SK-N-SH (cell line): ENCODE measurements at regions not wholly inside any gene's neighbourhood (a gene's known extent, or its start where the extent isn't known, plus 50 kb on each side); places are given as distances from the start of the nearest gene placed in this dataset.

ENCODE experiments used
- CTCF ChIA-PET: fragments of 300-600, 350-600 bp; formaldehyde crosslinking; extraction: SDS; loops from one replicate; lab custom pipeline; 2021; lab: Yijun Ruan, JAX
- POLR2A ChIA-PET: fragments of 350-600 bp; sonication (Branson Sonifier 250); formaldehyde crosslinking; extraction: SDS; loops from one replicate; lab custom pipeline; 2020; ENCODE audit warnings: antibody characterized with exemption, inconsistent platforms; lab: Yijun Ruan, JAX
- DNase-seq: peaks from one replicate; pipeline ENCODE4 v3.0.0; 2012
- H2AFZ ChIP-seq: fragments of 200-600 bp; sonication (generic); 2 replicates; pipeline ENCODE4 v1.8.1; 2016; ENCODE audit warnings: antibody characterized with exemption, mild to moderate bottlenecking, low read depth
- H3F3A ChIP-seq: fragments of 200-600 bp; sonication (generic); replicated peaks from 2 replicates; pipeline ENCODE3; 2016; ENCODE audit warnings: antibody characterized with exemption, mild to moderate bottlenecking; ENCODE audit not compliant: insufficient read depth
- H3K27ac ChIP-seq, 2 experiments: fragments of 200-500 bp in 1 of 2; fragments of 200-600 bp in 1 of 2; sonication (Bioruptor generic) in 1 of 2; sonication (generic), shearing (Covaris generic) in 1 of 2; 2 replicates each; pipeline versions ENCODE4 v1.5.1 to v1.6.1; 2014 to 2016; ENCODE audit warnings: low read depth in 2 of 2, inconsistent platforms in 1 of 2, low read length in 1 of 2, mild to moderate bottlenecking in 1 of 2, mixed read lengths in 1 of 2
- H3K27me3 ChIP-seq: fragments of 200-600 bp; sonication (generic), shearing (Covaris generic); 2 replicates; pipeline ENCODE4 v1.6.1; 2016; ENCODE audit warnings: mixed run types; ENCODE audit not compliant: insufficient read depth
- H3K36me3 ChIP-seq, 2 experiments: fragments of 200-500 bp in 1 of 2; fragments of 200-600 bp in 1 of 2; sonication (Bioruptor generic) in 1 of 2; sonication (generic) in 1 of 2; replicated peaks in 1 of 2; 2 replicates each; pipeline versions ENCODE3 to v1.5.1; 2014 to 2016; ENCODE audit warnings: low read length in 1 of 2, mild to moderate bottlenecking in 1 of 2; ENCODE audit not compliant: insufficient read depth in 2 of 2, control insufficient read depth in 1 of 2
- H3K4me1 ChIP-seq, 2 experiments: fragments of 200-500 bp in 1 of 2; fragments of 200-600 bp in 1 of 2; sonication (Bioruptor generic) in 1 of 2; sonication (generic), shearing (Covaris generic) in 1 of 2; 2 replicates each; pipeline versions ENCODE4 v1.5.1 to v1.6.1; 2014 to 2016; ENCODE audit warnings: low read depth in 1 of 2, low read length in 1 of 2, mixed run types in 1 of 2; ENCODE audit not compliant: insufficient read depth in 2 of 2, control insufficient read depth in 1 of 2
- H3K4me2 ChIP-seq: fragments of 200-600 bp; sonication (generic), shearing (Covaris generic); 2 replicates; pipeline ENCODE4 v1.6.1; 2017; ENCODE audit warnings: mixed run types
- H3K4me3 ChIP-seq, 2 experiments: fragments of 200-500 bp in 1 of 2; fragments of 200-600 bp in 1 of 2; sonication (Bioruptor generic) in 1 of 2; sonication (generic), shearing (Covaris generic) in 1 of 2; 2 replicates each; pipeline versions ENCODE4 v1.5.1 to v1.8.1; 2014 to 2016; ENCODE audit warnings: low read depth in 2 of 2, inconsistent platforms in 1 of 2, low read length in 1 of 2, mild to moderate bottlenecking in 1 of 2, mixed read lengths in 1 of 2, moderate library complexity in 1 of 2
- H3K79me2 ChIP-seq: fragments of 200-600 bp; sonication (generic); 2 replicates; pipeline ENCODE4 v1.8.1; 2017; ENCODE audit warnings: mild to moderate bottlenecking; ENCODE audit not compliant: insufficient read depth
- H3K9ac ChIP-seq: fragments of 200-600 bp; sonication (generic); 2 replicates; pipeline ENCODE4 v1.6.1; 2017; ENCODE audit warnings: mixed run types
- H3K9me2 ChIP-seq: fragments of 200-600 bp; sonication (generic); 2 replicates; pipeline ENCODE4 v1.6.1; 2017; ENCODE audit warnings: mixed run types
- H3K9me3 ChIP-seq: fragments of 200-600 bp; sonication (generic); 2 replicates; pipeline ENCODE4 v1.6.1; 2017; ENCODE audit warnings: mixed run types, mild to moderate bottlenecking, moderate library complexity
- H4K20me1 ChIP-seq: fragments of 200-600 bp; sonication (generic); 2 replicates; pipeline ENCODE4 v1.6.1; 2017; ENCODE audit warnings: mild to moderate bottlenecking, mixed run types; ENCODE audit not compliant: insufficient read depth
- FOSL2 ChIP-seq: IDR thresholded peaks from 2 replicates; pipeline ENCODE4 v1.4.0; 2012; ENCODE audit warnings: low read depth, mild to moderate bottlenecking, moderate library complexity, borderline replicate concordance
- FOXM1 ChIP-seq: IDR thresholded peaks from 2 replicates; pipeline ENCODE4 v1.4.0; 2012; ENCODE audit warnings: low read depth, mild to moderate bottlenecking
- JUND ChIP-seq: IDR thresholded peaks from 2 replicates; pipeline ENCODE4 v1.4.0; 2012
- POLR2AphosphoS5 ChIP-seq: IDR thresholded peaks from 2 replicates; pipeline ENCODE4 v1.6.1; 2012; ENCODE audit warnings: low read depth, low read length
- RXRA ChIP-seq: IDR thresholded peaks from 2 replicates; pipeline ENCODE4 v1.4.0; 2012; ENCODE audit warnings: low read depth, mild to moderate bottlenecking, borderline replicate concordance
- SIN3A ChIP-seq: IDR thresholded peaks from 2 replicates; pipeline ENCODE4 v1.6.1; 2012; ENCODE audit warnings: low read depth, mild to moderate bottlenecking, low read length, moderate library complexity, borderline replicate concordance
- TAF1 ChIP-seq: IDR thresholded peaks from 2 replicates; pipeline ENCODE4 v1.6.1; 2012; ENCODE audit warnings: low read depth, mild to moderate bottlenecking, low read length, moderate library complexity, borderline replicate concordance
- WGBS: methylation state at CpG from one replicate; pipeline ENCODE4 v1.1.6; 2017; ENCODE audit warnings: low lambda C conversion rate; 5-methylcytosine and 5-hydroxymethylcytosine counted together
- TF ChIP-seq, protein P1 (sequence below): fragments of 150-350 bp; IDR thresholded peaks from 2 replicates; pipeline ENCODE4 v1.6.1; 2016; ENCODE audit warnings: mild to moderate bottlenecking, low read depth, low read length
- TF ChIP-seq, protein P2 (sequence below): IDR thresholded peaks from 2 replicates; pipeline ENCODE4 v1.4.0; 2012; ENCODE audit warnings: low read depth
- TF ChIP-seq, protein P3 (sequence below): IDR thresholded peaks from 2 replicates; pipeline ENCODE4 v1.6.1; 2012; ENCODE audit warnings: mild to moderate bottlenecking, low read depth, low read length, moderate library complexity
- TF ChIP-seq, protein P4 (sequence below): fragments of 200-600 bp; sonication (generic); IDR thresholded peaks from 2 replicates; pipeline ENCODE4 v1.6.1; 2017; ENCODE audit warnings: antibody characterized with exemption, mild to moderate bottlenecking, moderate library complexity
- TF ChIP-seq, protein P5 (sequence below): fragments of 150-350 bp; IDR thresholded peaks from 2 replicates; pipeline ENCODE4 v1.6.1; 2017; ENCODE audit warnings: antibody characterized with exemption, low read length, low read depth, borderline replicate concordance
- TF ChIP-seq, protein P6 (sequence below): IDR thresholded peaks from 2 replicates; pipeline ENCODE4 v1.4.0; 2012; ENCODE audit warnings: low read depth, borderline replicate concordance

DNA sequence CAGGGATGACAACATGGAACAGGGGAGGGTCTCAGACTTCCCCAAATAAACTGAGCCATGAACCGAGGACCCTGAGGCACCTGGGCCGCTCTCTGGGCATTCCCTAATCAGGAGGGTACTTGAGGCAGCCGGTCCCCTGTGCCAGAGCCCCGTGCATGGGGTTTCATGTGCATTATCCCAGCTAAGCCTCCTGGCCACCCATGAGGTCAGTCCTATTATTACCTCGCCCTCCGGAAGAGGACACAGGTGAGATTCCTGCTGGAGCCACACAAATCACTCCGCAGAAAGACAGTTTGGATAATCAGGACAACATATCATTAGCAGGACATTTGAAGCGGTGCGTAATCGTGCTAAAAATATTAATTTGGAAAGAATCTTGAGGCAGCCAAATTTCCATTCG, 274.0 kb downstream of the PARN start:
- no peak overlapping the region for H3K9ac ChIP-seq
- H3K27me3 ChIP-seq, result no peaks in the 10 kb centered on the region
- no peak overlapping the region for H3K4me2 ChIP-seq
- no peaks in the 10 kb centered on the region for H3F3A ChIP-seq
- H3K4me1 ChIP-seq, result no peaks in the 10 kb centered on the region
- no peak overlapping the region for H2AFZ ChIP-seq
- no peaks in the 10 kb centered on the region for H3K36me3 ChIP-seq
- ChIA-PET CTCF (no interaction called here), POLR2A (no interaction called here)
- H3K9me2 ChIP-seq, result no peaks in the 10 kb centered on the region
- H3K27ac ChIP-seq, result no peak overlapping the region
- H3K9me3 ChIP-seq, result no peaks in the 10 kb centered on the region
- TF ChIP-seq SIN3A (no peak), FOSL2 (no peak), TAF1 (no peak), FOXM1 (no peak), JUND (no peak), RXRA (no peak), POLR2AphosphoS5 (no peak)
- TF ChIP-seq, protein P1, sequence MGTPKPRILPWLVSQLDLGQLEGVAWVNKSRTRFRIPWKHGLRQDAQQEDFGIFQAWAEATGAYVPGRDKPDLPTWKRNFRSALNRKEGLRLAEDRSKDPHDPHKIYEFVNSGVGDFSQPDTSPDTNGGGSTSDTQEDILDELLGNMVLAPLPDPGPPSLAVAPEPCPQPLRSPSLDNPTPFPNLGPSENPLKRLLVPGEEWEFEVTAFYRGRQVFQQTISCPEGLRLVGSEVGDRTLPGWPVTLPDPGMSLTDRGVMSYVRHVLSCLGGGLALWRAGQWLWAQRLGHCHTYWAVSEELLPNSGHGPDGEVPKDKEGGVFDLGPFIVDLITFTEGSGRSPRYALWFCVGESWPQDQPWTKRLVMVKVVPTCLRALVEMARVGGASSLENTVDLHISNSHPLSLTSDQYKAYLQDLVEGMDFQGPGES, result no peak
- TF ChIP-seq, protein P2, sequence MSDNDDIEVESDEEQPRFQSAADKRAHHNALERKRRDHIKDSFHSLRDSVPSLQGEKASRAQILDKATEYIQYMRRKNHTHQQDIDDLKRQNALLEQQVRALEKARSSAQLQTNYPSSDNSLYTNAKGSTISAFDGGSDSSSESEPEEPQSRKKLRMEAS, result no peak
- TF ChIP-seq, protein P3, sequence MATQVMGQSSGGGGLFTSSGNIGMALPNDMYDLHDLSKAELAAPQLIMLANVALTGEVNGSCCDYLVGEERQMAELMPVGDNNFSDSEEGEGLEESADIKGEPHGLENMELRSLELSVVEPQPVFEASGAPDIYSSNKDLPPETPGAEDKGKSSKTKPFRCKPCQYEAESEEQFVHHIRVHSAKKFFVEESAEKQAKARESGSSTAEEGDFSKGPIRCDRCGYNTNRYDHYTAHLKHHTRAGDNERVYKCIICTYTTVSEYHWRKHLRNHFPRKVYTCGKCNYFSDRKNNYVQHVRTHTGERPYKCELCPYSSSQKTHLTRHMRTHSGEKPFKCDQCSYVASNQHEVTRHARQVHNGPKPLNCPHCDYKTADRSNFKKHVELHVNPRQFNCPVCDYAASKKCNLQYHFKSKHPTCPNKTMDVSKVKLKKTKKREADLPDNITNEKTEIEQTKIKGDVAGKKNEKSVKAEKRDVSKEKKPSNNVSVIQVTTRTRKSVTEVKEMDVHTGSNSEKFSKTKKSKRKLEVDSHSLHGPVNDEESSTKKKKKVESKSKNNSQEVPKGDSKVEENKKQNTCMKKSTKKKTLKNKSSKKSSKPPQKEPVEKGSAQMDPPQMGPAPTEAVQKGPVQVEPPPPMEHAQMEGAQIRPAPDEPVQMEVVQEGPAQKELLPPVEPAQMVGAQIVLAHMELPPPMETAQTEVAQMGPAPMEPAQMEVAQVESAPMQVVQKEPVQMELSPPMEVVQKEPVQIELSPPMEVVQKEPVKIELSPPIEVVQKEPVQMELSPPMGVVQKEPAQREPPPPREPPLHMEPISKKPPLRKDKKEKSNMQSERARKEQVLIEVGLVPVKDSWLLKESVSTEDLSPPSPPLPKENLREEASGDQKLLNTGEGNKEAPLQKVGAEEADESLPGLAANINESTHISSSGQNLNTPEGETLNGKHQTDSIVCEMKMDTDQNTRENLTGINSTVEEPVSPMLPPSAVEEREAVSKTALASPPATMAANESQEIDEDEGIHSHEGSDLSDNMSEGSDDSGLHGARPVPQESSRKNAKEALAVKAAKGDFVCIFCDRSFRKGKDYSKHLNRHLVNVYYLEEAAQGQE, result no peak
- TF ChIP-seq, protein P4, sequence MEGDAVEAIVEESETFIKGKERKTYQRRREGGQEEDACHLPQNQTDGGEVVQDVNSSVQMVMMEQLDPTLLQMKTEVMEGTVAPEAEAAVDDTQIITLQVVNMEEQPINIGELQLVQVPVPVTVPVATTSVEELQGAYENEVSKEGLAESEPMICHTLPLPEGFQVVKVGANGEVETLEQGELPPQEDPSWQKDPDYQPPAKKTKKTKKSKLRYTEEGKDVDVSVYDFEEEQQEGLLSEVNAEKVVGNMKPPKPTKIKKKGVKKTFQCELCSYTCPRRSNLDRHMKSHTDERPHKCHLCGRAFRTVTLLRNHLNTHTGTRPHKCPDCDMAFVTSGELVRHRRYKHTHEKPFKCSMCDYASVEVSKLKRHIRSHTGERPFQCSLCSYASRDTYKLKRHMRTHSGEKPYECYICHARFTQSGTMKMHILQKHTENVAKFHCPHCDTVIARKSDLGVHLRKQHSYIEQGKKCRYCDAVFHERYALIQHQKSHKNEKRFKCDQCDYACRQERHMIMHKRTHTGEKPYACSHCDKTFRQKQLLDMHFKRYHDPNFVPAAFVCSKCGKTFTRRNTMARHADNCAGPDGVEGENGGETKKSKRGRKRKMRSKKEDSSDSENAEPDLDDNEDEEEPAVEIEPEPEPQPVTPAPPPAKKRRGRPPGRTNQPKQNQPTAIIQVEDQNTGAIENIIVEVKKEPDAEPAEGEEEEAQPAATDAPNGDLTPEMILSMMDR, result no peak
- TF ChIP-seq, protein P5, sequence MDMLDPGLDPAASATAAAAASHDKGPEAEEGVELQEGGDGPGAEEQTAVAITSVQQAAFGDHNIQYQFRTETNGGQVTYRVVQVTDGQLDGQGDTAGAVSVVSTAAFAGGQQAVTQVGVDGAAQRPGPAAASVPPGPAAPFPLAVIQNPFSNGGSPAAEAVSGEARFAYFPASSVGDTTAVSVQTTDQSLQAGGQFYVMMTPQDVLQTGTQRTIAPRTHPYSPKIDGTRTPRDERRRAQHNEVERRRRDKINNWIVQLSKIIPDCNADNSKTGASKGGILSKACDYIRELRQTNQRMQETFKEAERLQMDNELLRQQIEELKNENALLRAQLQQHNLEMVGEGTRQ, result no peak
- TF ChIP-seq, protein P6, sequence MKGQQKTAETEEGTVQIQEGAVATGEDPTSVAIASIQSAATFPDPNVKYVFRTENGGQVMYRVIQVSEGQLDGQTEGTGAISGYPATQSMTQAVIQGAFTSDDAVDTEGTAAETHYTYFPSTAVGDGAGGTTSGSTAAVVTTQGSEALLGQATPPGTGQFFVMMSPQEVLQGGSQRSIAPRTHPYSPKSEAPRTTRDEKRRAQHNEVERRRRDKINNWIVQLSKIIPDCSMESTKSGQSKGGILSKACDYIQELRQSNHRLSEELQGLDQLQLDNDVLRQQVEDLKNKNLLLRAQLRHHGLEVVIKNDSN, result no peak
- H4K20me1 ChIP-seq, result no peaks in the 10 kb centered on the region
- H3K79me2 ChIP-seq, result no peaks in the 10 kb centered on the region
- H3K4me3 ChIP-seq, result no peak overlapping the region
- DNase-seq, result no peak
- 93% methylated on average over 11 of the region's 11 CpGs for WGBS
